ENCODE measurements at regions not wholly inside any gene's neighbourhood (a gene's known extent, or its start where the extent isn't known, plus 50 kb on each side); places are given as distances from the start of the nearest gene placed in this dataset.

- no peak for TF ChIP-seq CTCF (IDR thresholded peaks at IDR 0.05)
- TF ChIP-seq EZH2 (IDR thresholded peaks at IDR 0.05; ENCODE audit: borderline replicate concordance, insufficient read depth, low read depth, low read length, poor library complexity, severe bottlenecking), result no peak
Measured at GRCh38 chr13:80450386-80450785, 109.5 kb upstream of the SPRY2 start.
